ENCODE measurements at regions not wholly inside any gene's neighbourhood (a gene's known extent, or its start where the extent isn't known, plus 50 kb on each side); places are given as distances from the start of the nearest gene placed in this dataset.

DNA sequence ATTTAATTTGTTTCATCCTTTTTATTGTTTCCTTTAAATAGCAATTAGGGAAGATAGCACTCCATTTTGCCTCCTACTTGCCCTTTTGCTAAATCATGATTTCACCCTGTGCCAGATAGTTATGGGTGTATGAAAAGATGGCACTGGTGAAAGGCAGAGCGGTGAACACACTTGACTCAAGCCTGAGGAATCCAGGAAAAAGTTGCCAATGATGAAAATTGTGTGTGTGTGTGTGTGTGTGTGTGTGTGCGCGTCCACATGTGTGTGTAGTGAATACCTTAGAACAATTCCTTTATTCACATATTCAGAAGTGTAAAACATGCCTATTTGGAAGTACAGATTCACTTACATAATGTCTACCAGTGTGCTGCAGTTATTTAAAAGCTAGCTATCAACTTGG, 123.8 kb downstream of the PTCSC3 start:
- ATAC-seq, result no peak
- TF ChIP-seq, protein P1, sequence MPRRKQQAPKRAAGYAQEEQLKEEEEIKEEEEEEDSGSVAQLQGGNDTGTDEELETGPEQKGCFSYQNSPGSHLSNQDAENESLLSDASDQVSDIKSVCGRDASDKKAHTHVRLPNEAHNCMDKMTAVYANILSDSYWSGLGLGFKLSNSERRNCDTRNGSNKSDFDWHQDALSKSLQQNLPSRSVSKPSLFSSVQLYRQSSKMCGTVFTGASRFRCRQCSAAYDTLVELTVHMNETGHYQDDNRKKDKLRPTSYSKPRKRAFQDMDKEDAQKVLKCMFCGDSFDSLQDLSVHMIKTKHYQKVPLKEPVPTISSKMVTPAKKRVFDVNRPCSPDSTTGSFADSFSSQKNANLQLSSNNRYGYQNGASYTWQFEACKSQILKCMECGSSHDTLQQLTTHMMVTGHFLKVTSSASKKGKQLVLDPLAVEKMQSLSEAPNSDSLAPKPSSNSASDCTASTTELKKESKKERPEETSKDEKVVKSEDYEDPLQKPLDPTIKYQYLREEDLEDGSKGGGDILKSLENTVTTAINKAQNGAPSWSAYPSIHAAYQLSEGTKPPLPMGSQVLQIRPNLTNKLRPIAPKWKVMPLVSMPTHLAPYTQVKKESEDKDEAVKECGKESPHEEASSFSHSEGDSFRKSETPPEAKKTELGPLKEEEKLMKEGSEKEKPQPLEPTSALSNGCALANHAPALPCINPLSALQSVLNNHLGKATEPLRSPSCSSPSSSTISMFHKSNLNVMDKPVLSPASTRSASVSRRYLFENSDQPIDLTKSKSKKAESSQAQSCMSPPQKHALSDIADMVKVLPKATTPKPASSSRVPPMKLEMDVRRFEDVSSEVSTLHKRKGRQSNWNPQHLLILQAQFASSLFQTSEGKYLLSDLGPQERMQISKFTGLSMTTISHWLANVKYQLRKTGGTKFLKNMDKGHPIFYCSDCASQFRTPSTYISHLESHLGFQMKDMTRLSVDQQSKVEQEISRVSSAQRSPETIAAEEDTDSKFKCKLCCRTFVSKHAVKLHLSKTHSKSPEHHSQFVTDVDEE (CRISPR knock-in tag; IDR thresholded peaks at IDR 0.05), result no peak
- TF ChIP-seq ZC3H10 (CRISPR knock-in tag; IDR thresholded peaks at IDR 0.05) (no peak), ZNF565 (CRISPR knock-in tag; conservative IDR thresholded peaks at IDR 0.05; ENCODE audit: low read depth) (no peak), TCF4 (CRISPR knock-in tag; IDR thresholded peaks at IDR 0.05; ENCODE audit: borderline replicate concordance) (no peak), ZNF8 (CRISPR knock-in tag; IDR thresholded peaks at IDR 0.05) (no peak), TOX (CRISPR knock-in tag; IDR thresholded peaks at IDR 0.05; ENCODE audit: borderline replicate concordance) (no peak), ZFP30 (CRISPR knock-in tag; IDR thresholded peaks at IDR 0.05) (no peak), CSDC2 (CRISPR knock-in tag; IDR thresholded peaks at IDR 0.05) (no peak), ARNTL (CRISPR knock-in tag; IDR thresholded peaks at IDR 0.05; ENCODE audit: borderline replicate concordance, low read depth) (no peak), ESRRG (CRISPR knock-in tag; IDR thresholded peaks at IDR 0.05) (no peak), RARB (CRISPR knock-in tag; IDR thresholded peaks at IDR 0.05) (no peak), GLIS3 (CRISPR knock-in tag; IDR thresholded peaks at IDR 0.05) (no peak), ISL1 (CRISPR knock-in tag; IDR thresholded peaks at IDR 0.05) (no peak), ZNF70 (CRISPR knock-in tag; IDR thresholded peaks at IDR 0.05) (no peak), ZFP3 (CRISPR knock-in tag; IDR thresholded peaks at IDR 0.05) (no peak), OSR1 (CRISPR knock-in tag; IDR thresholded peaks at IDR 0.05) (no peak)
- TF ChIP-seq, protein P2, sequence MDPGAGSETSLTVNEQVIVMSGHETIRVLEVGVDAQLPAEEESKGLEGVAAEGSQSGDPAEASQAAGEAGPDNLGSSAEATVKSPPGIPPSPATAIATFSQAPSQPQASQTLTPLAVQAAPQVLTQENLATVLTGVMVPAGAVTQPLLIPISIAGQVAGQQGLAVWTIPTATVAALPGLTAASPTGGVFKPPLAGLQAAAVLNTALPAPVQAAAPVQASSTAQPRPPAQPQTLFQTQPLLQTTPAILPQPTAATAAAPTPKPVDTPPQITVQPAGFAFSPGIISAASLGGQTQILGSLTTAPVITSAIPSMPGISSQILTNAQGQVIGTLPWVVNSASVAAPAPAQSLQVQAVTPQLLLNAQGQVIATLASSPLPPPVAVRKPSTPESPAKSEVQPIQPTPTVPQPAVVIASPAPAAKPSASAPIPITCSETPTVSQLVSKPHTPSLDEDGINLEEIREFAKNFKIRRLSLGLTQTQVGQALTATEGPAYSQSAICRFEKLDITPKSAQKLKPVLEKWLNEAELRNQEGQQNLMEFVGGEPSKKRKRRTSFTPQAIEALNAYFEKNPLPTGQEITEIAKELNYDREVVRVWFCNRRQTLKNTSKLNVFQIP (CRISPR knock-in tag; IDR thresholded peaks at IDR 0.05; ENCODE audit: borderline replicate concordance, low read depth), result no peak
- TF ChIP-seq, protein P3, sequence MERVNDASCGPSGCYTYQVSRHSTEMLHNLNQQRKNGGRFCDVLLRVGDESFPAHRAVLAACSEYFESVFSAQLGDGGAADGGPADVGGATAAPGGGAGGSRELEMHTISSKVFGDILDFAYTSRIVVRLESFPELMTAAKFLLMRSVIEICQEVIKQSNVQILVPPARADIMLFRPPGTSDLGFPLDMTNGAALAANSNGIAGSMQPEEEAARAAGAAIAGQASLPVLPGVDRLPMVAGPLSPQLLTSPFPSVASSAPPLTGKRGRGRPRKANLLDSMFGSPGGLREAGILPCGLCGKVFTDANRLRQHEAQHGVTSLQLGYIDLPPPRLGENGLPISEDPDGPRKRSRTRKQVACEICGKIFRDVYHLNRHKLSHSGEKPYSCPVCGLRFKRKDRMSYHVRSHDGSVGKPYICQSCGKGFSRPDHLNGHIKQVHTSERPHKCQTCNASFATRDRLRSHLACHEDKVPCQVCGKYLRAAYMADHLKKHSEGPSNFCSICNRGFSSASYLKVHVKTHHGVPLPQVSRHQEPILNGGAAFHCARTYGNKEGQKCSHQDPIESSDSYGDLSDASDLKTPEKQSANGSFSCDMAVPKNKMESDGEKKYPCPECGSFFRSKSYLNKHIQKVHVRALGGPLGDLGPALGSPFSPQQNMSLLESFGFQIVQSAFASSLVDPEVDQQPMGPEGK (CRISPR knock-in tag; IDR thresholded peaks at IDR 0.05; ENCODE audit: borderline replicate concordance), result no peak
- TF ChIP-seq, protein P4, sequence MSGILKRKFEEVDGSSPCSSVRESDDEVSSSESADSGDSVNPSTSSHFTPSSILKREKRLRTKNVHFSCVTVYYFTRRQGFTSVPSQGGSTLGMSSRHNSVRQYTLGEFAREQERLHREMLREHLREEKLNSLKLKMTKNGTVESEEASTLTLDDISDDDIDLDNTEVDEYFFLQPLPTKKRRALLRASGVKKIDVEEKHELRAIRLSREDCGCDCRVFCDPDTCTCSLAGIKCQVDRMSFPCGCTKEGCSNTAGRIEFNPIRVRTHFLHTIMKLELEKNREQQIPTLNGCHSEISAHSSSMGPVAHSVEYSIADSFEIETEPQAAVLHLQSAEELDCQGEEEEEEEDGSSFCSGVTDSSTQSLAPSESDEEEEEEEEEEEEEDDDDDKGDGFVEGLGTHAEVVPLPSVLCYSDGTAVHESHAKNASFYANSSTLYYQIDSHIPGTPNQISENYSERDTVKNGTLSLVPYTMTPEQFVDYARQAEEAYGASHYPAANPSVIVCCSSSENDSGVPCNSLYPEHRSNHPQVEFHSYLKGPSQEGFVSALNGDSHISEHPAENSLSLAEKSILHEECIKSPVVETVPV (CRISPR knock-in tag; IDR thresholded peaks at IDR 0.05), result no peak
- TF ChIP-seq, protein P5, sequence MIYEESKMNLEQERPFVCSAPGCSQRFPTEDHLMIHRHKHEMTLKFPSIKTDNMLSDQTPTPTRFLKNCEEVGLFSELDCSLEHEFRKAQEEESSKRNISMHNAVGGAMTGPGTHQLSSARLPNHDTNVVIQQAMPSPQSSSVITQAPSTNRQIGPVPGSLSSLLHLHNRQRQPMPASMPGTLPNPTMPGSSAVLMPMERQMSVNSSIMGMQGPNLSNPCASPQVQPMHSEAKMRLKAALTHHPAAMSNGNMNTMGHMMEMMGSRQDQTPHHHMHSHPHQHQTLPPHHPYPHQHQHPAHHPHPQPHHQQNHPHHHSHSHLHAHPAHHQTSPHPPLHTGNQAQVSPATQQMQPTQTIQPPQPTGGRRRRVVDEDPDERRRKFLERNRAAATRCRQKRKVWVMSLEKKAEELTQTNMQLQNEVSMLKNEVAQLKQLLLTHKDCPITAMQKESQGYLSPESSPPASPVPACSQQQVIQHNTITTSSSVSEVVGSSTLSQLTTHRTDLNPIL (CRISPR knock-in tag; IDR thresholded peaks at IDR 0.05; ENCODE audit: low read depth), result no peak

DNA sequence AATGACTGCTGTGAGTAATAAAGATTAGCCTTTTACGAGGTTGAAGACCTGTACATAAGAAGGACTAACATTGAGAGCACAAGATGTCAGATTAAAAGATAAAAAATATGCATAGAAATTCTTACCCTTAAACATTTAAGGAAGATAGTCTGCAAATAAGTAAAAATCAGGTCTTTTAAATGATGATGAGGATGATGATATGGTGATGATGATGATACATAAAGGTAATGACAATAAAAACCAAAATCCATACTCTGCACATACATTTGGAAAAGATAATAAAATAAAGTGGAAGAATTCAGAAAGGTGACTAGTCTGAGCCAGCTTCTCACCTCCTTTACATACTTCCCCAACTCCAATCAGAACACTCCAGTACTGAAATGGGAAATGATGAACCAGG, 124.5 kb downstream of the PTCSC3 start:
- TF ChIP-seq, protein P5 (CRISPR knock-in tag; IDR thresholded peaks at IDR 0.05; ENCODE audit: low read depth), result no peak
- TF ChIP-seq, protein P1 (CRISPR knock-in tag; IDR thresholded peaks at IDR 0.05), result no peak
- TF ChIP-seq SNAI2 (CRISPR knock-in tag; IDR thresholded peaks at IDR 0.05), result no peak
- no peak for TF ChIP-seq PPARA (CRISPR knock-in tag; IDR thresholded peaks at IDR 0.05; ENCODE audit: borderline replicate concordance)
- TF ChIP-seq, protein P3 (CRISPR knock-in tag; IDR thresholded peaks at IDR 0.05; ENCODE audit: borderline replicate concordance), result no peak
- TF ChIP-seq ZNF70 (CRISPR knock-in tag; IDR thresholded peaks at IDR 0.05), result no peak
- no peak for TF ChIP-seq TOX (CRISPR knock-in tag; IDR thresholded peaks at IDR 0.05; ENCODE audit: borderline replicate concordance)
- no peak for TF ChIP-seq TCF4 (CRISPR knock-in tag; IDR thresholded peaks at IDR 0.05; ENCODE audit: borderline replicate concordance)
- TF ChIP-seq ESRRG (CRISPR knock-in tag; IDR thresholded peaks at IDR 0.05), result no peak
- no peak for TF ChIP-seq BACH2 (CRISPR knock-in tag; IDR thresholded peaks at IDR 0.05; ENCODE audit: borderline replicate concordance)
- ATAC-seq, result no peak
